Stimulated activated naive CD8-positive, alpha-beta T cell treated with anti-CD3 and anti-CD28 coated beads, Interleukin-15, Interleukin-2, amounts not matched to agents 100 U/mL and 50 U/mL, for 24 hours (primary cell): ENCODE measurements at regions not wholly inside any gene's neighbourhood (a gene's known extent, or its start where the extent isn't known, plus 50 kb on each side); places are given as distances from the start of the nearest gene placed in this dataset.
"Not testable (repeated sequence)": the region's sequence is repeated elsewhere in the genome, so short reads cannot be mapped to it uniquely, and the experiment has no call there.

Source experiments
- ATAC-seq: fragments of 150-1000 bp; cut with Tn5 transposase; one replicate; pipeline ENCODE4 v1.10.0; 2021
- DNase-seq: peaks from one replicate; pipeline ENCODE4 v3.0.0; 2021

- ATAC-seq: no peak
- DNase-seq: no peak
Measured at GRCh38 chr2:133624551-133624950, 56.3 kb upstream of the NCKAP5 start.

DNA sequence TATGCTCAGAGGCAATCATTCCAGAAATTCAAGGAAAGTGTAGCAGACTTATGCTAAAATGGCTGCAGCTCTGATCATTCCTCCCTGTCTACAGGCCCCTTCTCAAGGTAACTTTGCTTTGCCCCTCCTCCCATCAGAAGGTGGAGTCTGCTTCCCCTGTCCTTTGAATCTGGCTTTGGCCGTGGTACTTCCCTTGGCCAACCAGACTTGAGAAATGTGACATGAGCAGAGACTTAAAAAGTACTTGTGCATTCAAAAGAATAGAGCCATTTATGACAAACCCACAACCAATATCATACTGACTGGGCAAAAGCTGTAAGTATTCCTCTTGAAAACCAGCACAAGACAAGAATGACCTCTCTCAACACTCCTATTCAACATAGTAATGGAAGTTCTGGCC is 59.5 kb upstream of the NCKAP5 start:
- no peak for DNase-seq

GRCh38 chr2:133633309-133633708 is 65.0 kb upstream of the NCKAP5 start:
- no peak for DNase-seq
- ATAC-seq: no peak

More for the DNA sequence above, 59.5 kb upstream of the NCKAP5 start:
- ATAC-seq: no peak

- no peak for ATAC-seq
Measured at GRCh38 chr2:133633881-133634409, 65.7 kb upstream of the NCKAP5 start.

DNA sequence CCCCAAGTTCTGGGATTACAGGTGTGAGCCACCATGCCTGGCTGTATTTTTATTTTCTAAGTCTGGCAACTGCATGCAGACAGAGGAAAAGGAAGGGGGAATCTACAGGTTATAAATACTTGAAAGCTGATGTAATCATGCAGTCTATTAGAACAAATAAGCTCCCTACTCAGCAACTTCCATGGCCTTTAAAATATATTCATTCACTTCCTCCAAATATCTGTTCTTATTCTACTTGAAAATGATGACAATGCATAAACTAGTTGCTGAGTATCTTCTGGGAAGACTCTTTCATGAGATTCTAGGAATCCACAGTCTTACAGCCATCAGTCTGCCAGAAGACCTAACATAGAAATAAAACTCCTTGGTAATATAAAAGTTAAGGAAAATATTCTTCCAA is 66.9 kb upstream of the NCKAP5 start:
- DNase-seq (no peak), ATAC-seq (no peak)

More at GRCh38 chr2:133633881-133634409, 65.7 kb upstream of the NCKAP5 start:
- no peak for DNase-seq

GRCh38 chr2:133636287-133636686 is 68.0 kb upstream of the NCKAP5 start:
- ATAC-seq (no peak), DNase-seq (no peak)

- ATAC-seq (no peak), DNase-seq (no peak)
Measured at GRCh38 chr2:133640103-133640502, 71.8 kb upstream of the NCKAP5 start.

DNA sequence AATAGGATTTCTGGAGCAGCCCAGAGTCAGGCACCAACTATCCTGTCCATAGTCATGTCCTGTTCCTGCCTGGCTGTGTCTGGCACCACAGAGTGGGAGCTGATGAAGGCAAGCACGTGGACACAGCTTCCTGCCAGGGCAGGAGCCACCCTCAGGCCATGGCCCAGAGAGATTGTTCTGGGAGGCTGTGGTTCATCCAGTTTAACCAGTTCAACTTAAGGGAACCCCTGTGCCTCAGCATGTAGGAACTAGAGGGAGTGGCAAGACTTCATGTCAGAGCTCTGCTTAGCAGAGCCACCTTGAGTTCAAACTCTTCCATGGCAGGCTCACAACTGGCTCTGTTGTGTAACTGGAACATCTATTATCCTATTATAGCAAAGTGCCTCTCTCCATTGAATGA is 73.2 kb upstream of the NCKAP5 start:
- no peak for DNase-seq
- ATAC-seq: no peak

DNA sequence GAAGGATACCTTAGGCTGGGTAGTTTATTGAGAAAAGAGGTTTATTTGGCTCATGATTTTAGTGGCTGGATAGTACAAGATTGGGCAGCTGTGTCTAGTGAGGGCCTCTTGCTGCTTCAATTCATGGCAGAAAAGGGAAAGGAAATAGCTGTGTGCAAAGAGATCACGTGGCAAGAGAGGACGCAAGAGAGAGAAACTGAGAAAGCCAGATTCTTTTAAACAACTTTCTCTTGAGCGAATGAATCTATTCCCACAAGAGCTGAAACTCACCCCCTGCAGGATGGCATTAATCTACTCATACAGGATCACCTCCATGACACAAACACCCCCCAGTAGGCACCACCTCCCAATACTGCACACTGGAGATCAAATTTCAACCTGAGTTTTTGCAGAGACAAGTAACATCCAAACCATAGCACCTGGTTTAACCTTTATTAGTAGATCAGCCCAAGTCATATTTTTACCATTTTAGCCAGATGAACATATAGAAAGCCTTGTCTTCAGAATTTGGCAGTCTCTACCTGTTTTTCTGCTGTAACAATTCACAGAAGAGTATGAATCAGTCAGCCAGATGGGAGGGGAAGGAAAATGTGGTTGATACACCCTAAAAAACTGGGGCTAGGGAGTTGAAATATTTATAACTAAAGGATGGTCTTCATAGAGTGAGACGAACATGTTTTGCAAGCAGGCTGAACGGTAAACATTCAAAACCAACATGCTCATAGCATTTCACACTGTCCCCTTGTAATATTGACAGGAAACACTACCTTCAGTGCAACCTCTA is 73.9 kb upstream of the NCKAP5 start:
- DNase-seq (no peak), ATAC-seq (no peak)

DNA sequence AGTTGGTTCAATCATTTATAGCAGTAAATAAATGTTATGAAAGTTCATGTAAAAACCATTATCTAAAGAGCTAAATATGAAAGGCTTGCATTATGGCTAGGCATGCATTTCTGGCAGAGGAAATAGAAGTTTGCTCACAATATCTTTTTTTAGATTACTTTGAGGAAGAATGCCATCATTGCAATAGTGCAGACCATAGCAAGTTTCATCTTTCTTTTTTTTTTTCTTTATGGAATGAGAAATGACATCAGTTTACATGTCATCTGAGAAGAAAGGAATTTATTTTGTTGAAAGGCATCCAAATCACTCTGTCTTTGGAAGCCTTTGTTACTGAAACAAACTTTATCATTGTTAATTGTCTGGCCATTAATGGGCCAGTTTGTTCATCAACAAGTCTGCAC is 74.5 kb upstream of the NCKAP5 start:
- ATAC-seq (no peak), DNase-seq (no peak)

- no peak for ATAC-seq
- DNase-seq: no peak
Measured at GRCh38 chr2:133643863-133644262, 75.6 kb upstream of the NCKAP5 start.

- ATAC-seq: no peak
- DNase-seq: no peak
Measured at GRCh38 chr2:133644846-133645245, 76.6 kb upstream of the NCKAP5 start.

GRCh38 chr2:133647386-133647785 is 79.1 kb upstream of the NCKAP5 start:
- not testable (repeated sequence) for DNase-seq, ATAC-seq

- ATAC-seq (no peak), DNase-seq (no peak)
Measured at GRCh38 chr2:133651861-133652260, 83.6 kb upstream of the NCKAP5 start.

DNA sequence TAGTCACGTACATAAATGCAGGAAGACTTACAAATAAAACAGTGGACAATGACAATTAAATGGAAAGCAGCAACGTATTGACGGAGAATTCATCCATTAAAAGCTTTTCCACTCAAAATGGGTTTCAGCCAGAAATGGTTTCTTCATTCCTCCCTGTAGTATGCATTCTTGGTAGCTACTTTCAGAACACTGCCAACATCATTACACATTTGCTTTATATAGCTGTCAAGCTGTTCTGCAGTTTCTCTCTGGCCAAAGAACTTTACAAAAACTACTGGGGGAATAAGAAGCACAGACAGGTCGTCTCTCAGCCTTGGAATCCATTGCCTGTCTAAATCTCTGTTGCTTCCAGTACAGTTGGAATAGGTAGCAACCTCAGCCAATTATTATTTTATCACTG is 84.1 kb upstream of the NCKAP5 start:
- DNase-seq: no peak
- no peak for ATAC-seq

- DNase-seq (no peak), ATAC-seq (no peak)
Measured at GRCh38 chr2:133653056-133653455, 84.8 kb upstream of the NCKAP5 start.

GRCh38 chr2:133654949-133655348 is 86.7 kb upstream of the NCKAP5 start:
- ATAC-seq (no peak), DNase-seq (no peak)

GRCh38 chr2:133655610-133656009 is 87.3 kb upstream of the NCKAP5 start:
- no peak for DNase-seq
- no peak for ATAC-seq

GRCh38 chr2:133657591-133657990 is 89.3 kb upstream of the NCKAP5 start:
- DNase-seq (no peak), ATAC-seq (no peak)

GRCh38 chr2:133658020-133658903 is 90.0 kb upstream of the NCKAP5 start:
- no peak for ATAC-seq
- DNase-seq: no peak

GRCh38 chr2:133660510-133660909 is 92.2 kb upstream of the NCKAP5 start:
- DNase-seq (no peak), ATAC-seq (no peak)

- DNase-seq: no peak
- no peak for ATAC-seq
Measured at GRCh38 chr2:133661392-133661791, 93.1 kb upstream of the NCKAP5 start.

DNA sequence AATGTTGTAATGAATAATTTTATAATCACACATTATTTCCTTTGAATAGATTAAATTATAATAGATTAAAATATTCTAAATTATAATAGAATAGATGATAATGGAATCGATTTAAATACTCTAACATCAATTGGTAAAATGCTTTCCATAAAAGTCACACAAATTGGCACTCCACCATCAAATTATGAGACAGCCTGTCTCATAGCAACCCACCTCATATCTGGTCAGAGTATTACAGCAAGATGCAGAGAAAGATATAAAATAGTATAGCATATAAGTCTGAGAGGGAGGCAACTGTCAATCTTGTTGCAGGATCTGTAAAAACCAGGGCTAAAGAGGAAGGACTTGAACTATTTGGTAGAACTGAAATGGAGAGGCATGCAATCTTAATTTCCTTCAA is 98.4 kb upstream of the NCKAP5 start:
- ATAC-seq: no peak
- DNase-seq: no peak
